Thyroid gland (tissue), 4 donors: ENCODE measurements at regions not wholly inside any gene's neighbourhood (a gene's known extent, or its start where the extent isn't known, plus 50 kb on each side); places are given as distances from the start of the nearest gene placed in this dataset.

Experiments used
- CTCF ChIP-seq, 6 experiments: fragments of 200-600 bp in 3 of 6; fragments of 450-650 bp in 3 of 6; sonication (generic) in 3 of 6; IDR thresholded peaks; one replicate each; pipeline ENCODE4 v1.5.1; 2016 to 2019; ENCODE audit warnings: antibody characterized with exemption in 6 of 6, mild to moderate bottlenecking in 2 of 6, inconsistent platforms in 1 of 6, moderate library complexity in 1 of 6
- POLR2A ChIP-seq, 2 donors: fragments of 450-650 bp; IDR thresholded peaks; one replicate each; pipeline ENCODE4 v1.6.1; 2017; ENCODE audit warnings: antibody characterized with exemption in 2 of 2, mild to moderate bottlenecking in 2 of 2, moderate library complexity in 1 of 2

- TF ChIP-seq CTCF (IDR thresholded peaks at IDR 0.05) = no peak
- TF ChIP-seq POLR2A (IDR thresholded peaks at IDR 0.05) = no peak
Measured at GRCh38 chr18:44039216-44039615, 641.5 kb upstream of the SETBP1 start.
